Adrenal gland (tissue), 5 donors: ENCODE measurements at regions not wholly inside any gene's neighbourhood (a gene's known extent, or its start where the extent isn't known, plus 50 kb on each side); places are given as distances from the start of the nearest gene placed in this dataset.

Experiments used
- POLR2A ChIP-seq, 2 donors: fragments of 450-650 bp; IDR thresholded peaks; one replicate each; pipeline ENCODE4 v1.6.1; 2017; ENCODE audit warnings: antibody characterized with exemption in 2 of 2, mild to moderate bottlenecking in 2 of 2, moderate library complexity in 1 of 2
- TF ChIP-seq, protein P1 (sequence below), 6 experiments: fragments of 450-650 bp in 4 of 6; fragments of 200-600 bp in 2 of 6; sonication (generic) in 1 of 6; IDR thresholded peaks; 1 replicate in 5 of 6; 2 replicates in 1 of 6; pipeline versions ENCODE4 v1.5.1 to v1.8.0; 2016 to 2021; ENCODE audit warnings: antibody characterized with exemption in 6 of 6, mild to moderate bottlenecking in 2 of 6, moderate library complexity in 1 of 6
- donor health status: DM: no; HTN: no; CAD: no.

DNA sequence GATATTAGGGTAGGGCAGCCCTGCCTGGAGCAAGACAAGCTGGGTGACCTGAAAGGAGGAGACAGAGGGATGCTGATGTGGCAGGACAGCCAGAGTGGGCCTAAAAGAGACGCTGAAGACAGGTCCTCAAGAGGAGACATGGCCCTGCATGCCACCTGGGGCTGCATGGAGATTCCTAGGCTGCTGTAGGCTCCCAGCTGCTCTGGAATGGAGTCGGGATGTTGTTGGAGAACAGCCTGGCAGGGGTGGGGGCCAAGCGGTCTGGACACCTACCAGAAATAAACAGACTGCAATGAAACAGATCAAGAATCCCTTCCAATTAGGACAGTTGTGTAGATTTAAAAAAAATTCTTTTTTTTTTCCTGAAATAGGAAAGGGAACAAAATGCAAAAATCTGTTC, 97.8 kb upstream of the NPAS2 start:
- TF ChIP-seq, protein P1, sequence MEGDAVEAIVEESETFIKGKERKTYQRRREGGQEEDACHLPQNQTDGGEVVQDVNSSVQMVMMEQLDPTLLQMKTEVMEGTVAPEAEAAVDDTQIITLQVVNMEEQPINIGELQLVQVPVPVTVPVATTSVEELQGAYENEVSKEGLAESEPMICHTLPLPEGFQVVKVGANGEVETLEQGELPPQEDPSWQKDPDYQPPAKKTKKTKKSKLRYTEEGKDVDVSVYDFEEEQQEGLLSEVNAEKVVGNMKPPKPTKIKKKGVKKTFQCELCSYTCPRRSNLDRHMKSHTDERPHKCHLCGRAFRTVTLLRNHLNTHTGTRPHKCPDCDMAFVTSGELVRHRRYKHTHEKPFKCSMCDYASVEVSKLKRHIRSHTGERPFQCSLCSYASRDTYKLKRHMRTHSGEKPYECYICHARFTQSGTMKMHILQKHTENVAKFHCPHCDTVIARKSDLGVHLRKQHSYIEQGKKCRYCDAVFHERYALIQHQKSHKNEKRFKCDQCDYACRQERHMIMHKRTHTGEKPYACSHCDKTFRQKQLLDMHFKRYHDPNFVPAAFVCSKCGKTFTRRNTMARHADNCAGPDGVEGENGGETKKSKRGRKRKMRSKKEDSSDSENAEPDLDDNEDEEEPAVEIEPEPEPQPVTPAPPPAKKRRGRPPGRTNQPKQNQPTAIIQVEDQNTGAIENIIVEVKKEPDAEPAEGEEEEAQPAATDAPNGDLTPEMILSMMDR (IDR thresholded peaks at IDR 0.05) = no peak
- TF ChIP-seq POLR2A (IDR thresholded peaks at IDR 0.05) = no peak
